ENCODE measurements at regions not wholly inside any gene's neighbourhood (a gene's known extent, or its start where the extent isn't known, plus 50 kb on each side); places are given as distances from the start of the nearest gene placed in this dataset.

GRCh38 chr2:220653776-220654175 lies 918.3 kb downstream of the EPHA4 start (continued):
- no peak for TF ChIP-seq TBL1XR1 (IDR thresholded peaks at IDR 0.05; ENCODE audit: low read length in 2 of 2)

GRCh38 chr2:220654322-220654721 lies 917.8 kb downstream of the EPHA4 start:
- Histone ChIP-seq H3K9me1 (ENCODE audit: control insufficient read depth, insufficient read depth, low read length) (no peaks in the 10 kb centered on the region), H3K4me1 (replicated peaks in 1 of 2; ENCODE audit: control insufficient read depth in 2 of 2, insufficient read depth in 2 of 2, low read length in 2 of 2) (no peaks in the 10 kb centered on the region), H2AFZ (ENCODE audit: low read depth, low read length) (no peak overlapping the region), H4K20me1 (replicated peaks; ENCODE audit: control insufficient read depth, insufficient read depth, low read length) (no peaks in the 10 kb centered on the region), H3K27me3 (ENCODE audit: control insufficient read depth in 2 of 2, insufficient read depth in 2 of 2, low read length in 2 of 2) (no peaks in the 10 kb centered on the region), H3K4me2 (ENCODE audit: insufficient read depth, low read length) (no peak overlapping the region), H3K27ac (ENCODE audit: extremely low read depth, low read depth, low read length) (no peak overlapping the region), H3K79me2 (ENCODE audit: control insufficient read depth, insufficient read depth, low read length) (no peaks in the 10 kb centered on the region), H3K9me3 (replicated peaks; ENCODE audit: control insufficient read depth, insufficient read depth, low read depth, low read length) (no peaks in the 10 kb centered on the region), H3K9ac (ENCODE audit: insufficient read depth in 1 of 2, low read depth in 2 of 2, low read length in 2 of 2) (no peak overlapping the region), H3K36me3 (ENCODE audit: control insufficient read depth, insufficient read depth, low read length) (no peaks in the 10 kb centered on the region), H3K4me3 (no peak overlapping the region)
- ATAC-seq (no peak), DNase-seq (ENCODE audit: extremely low read depth in 1 of 4, low spot score in 3 of 4) (no peak), FAIRE-seq (no peak)
- in situ Hi-C loops (cut with MboI) (no loop called here), intact Hi-C loops (cut with micrococcal nuclease) (no loop called here)
- ChIA-PET POLR2A (no interaction called here), CTCF (ENCODE audit: low intra/inter-chr PET ratio) (no interaction called here)
- WGBS (ENCODE audit: insufficient coverage, low coverage, missing lambda C conversion rate) = 0% methylated on average over 3 of the region's 3 CpGs
- BruUV-seq (replicated peaks) = no TSS peak
- TF ChIP-seq EP400 (IDR thresholded peaks at IDR 0.05) (no peak), MYNN (IDR thresholded peaks at IDR 0.05) (no peak), MYNN (CRISPR knock-in tag; IDR thresholded peaks at IDR 0.05) (no peak), HDGF (IDR thresholded peaks at IDR 0.05) (no peak), ZNF311 (CRISPR knock-in tag; IDR thresholded peaks at IDR 0.05) (no peak), SRSF1 (IDR thresholded peaks at IDR 0.05; ENCODE audit: low read depth, low read length) (no peak), ATF7 (IDR thresholded peaks at IDR 0.05) (no peak), HCFC1 (IDR thresholded peaks at IDR 0.05; ENCODE audit: low read depth, low read length) (no peak), HLTF (IDR thresholded peaks at IDR 0.05) (no peak), EHMT2 (IDR thresholded peaks at IDR 0.05) (no peak), PYGO2 (tag; IDR thresholded peaks at IDR 0.05) (no peak), HMG20B (CRISPR knock-in tag; IDR thresholded peaks at IDR 0.05) (no peak), SOX6 (IDR thresholded peaks at IDR 0.05) (no peak), DPF2 (IDR thresholded peaks at IDR 0.05) (no peak), SMAD4 (CRISPR knock-in tag; conservative IDR thresholded peaks at IDR 0.05) (no peak), ZC3H11A (IDR thresholded peaks at IDR 0.05; ENCODE audit: low read depth, low read length) (no peak), ZNF707 (CRISPR knock-in tag; conservative IDR thresholded peaks at IDR 0.05) (no peak), POLR2A (conservative IDR thresholded peaks at IDR 0.05) (no peak)
- TF ChIP-seq, protein P1, sequence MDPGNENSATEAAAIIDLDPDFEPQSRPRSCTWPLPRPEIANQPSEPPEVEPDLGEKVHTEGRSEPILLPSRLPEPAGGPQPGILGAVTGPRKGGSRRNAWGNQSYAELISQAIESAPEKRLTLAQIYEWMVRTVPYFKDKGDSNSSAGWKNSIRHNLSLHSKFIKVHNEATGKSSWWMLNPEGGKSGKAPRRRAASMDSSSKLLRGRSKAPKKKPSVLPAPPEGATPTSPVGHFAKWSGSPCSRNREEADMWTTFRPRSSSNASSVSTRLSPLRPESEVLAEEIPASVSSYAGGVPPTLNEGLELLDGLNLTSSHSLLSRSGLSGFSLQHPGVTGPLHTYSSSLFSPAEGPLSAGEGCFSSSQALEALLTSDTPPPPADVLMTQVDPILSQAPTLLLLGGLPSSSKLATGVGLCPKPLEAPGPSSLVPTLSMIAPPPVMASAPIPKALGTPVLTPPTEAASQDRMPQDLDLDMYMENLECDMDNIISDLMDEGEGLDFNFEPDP (CRISPR knock-in tag; IDR thresholded peaks at IDR 0.05) = no peak
- TF ChIP-seq, protein P2, sequence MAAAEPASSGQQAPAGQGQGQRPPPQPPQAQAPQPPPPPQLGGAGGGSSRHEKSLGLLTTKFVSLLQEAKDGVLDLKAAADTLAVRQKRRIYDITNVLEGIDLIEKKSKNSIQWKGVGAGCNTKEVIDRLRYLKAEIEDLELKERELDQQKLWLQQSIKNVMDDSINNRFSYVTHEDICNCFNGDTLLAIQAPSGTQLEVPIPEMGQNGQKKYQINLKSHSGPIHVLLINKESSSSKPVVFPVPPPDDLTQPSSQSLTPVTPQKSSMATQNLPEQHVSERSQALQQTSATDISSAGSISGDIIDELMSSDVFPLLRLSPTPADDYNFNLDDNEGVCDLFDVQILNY (CRISPR knock-in tag; IDR thresholded peaks at IDR 0.05) = no peak

All from K562 (cell line).